GM19395 (cell line): ENCODE measurements at regions not wholly inside any gene's neighbourhood (a gene's known extent, or its start where the extent isn't known, plus 50 kb on each side); places are given as distances from the start of the nearest gene placed in this dataset.
"Not testable (repeated sequence)": the region's sequence is repeated elsewhere in the genome, so short reads cannot be mapped to it uniquely, and the experiment has no call there.

Source experiments
- ATAC-seq: cut with Tn5 transposase; IDR thresholded peaks from one replicate; pipeline ENCODE4 v1.9.1; 2021; ENCODE audit warnings: mild to moderate bottlenecking, moderate library complexity; ENCODE audit not compliant: unreplicated experiment

DNA sequence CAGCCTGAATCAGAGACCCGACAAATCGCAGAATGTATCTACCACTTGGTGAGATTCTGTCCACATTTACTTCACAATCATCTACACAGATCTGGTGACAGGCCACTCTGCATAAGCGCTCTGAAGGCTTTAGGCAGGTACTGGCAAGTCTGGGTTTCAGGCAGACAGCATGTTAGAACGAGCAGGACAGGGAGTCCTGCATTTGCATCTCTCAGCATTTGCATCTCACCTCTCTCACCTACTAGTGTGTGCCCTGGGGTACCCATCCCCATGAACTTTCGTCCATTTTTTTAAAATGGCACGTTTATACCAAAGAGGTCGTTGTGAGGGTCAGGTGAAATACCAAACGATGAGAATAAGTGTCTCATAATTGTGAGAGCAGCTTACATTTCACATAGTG, 108.2 kb downstream of the SPATA31A1 start:
- peak; percentile 44 for ATAC-seq

GRCh38 chr9:39464122-39464777, 108.8 kb downstream of the SPATA31A1 start:
- peak; percentile 99 for ATAC-seq

DNA sequence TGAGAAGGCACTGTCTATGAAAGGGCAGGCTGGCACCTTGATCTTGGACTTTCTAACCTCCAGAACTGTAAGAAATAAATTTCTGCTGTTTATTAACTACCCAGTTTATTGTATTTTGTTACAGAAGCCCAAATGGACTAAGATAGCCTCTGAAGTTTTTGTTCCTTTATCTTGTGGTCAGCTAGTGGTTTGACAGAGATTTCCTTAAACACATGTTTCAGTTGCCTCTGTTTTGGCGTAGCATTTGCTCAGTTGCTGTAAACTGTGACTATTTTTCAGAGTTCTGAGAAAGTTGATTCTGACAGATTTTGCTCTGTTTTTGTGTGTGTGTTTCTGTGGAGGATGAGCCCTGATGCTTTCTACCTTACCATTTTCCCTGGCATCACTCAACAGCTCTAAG, 119.0 kb downstream of the SPATA31A1 start:
- ATAC-seq, result peak; percentile 99

- not testable (repeated sequence) for ATAC-seq
Measured at GRCh38 chr9:39483073-39483472, 127.6 kb downstream of the SPATA31A1 start.

GRCh38 chr9:39483880-39484279, 128.4 kb downstream of the SPATA31A1 start:
- peak; percentile 39 for ATAC-seq

- ATAC-seq, result peak; percentile 91
Measured at GRCh38 chr9:39484292-39484691, 128.8 kb downstream of the SPATA31A1 start.

GRCh38 chr9:39487477-39487876, 132.0 kb downstream of the SPATA31A1 start:
- not testable (repeated sequence) for ATAC-seq

DNA sequence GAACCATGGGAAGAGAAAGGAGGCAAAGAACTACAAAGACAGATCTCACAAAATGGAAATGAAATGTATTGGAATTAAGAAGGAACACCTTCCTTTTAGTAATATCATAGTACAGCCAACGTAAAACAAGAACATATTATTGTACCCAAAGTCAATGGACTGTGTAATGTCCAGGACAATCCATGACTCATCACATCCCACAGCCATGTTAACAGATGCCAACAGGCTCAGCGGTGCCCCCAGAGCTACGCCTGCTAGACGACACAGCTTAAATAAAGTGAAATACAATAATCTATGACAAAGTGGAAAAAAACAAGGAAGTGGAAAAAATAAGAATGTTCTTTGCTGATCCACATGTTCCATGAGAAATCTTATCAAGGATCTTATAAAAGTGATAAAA, 140.8 kb downstream of the SPATA31A1 start:
- not testable (repeated sequence) for ATAC-seq

GRCh38 chr9:39503178-39503577, 147.7 kb downstream of the SPATA31A1 start:
- ATAC-seq, result not testable (repeated sequence)

DNA sequence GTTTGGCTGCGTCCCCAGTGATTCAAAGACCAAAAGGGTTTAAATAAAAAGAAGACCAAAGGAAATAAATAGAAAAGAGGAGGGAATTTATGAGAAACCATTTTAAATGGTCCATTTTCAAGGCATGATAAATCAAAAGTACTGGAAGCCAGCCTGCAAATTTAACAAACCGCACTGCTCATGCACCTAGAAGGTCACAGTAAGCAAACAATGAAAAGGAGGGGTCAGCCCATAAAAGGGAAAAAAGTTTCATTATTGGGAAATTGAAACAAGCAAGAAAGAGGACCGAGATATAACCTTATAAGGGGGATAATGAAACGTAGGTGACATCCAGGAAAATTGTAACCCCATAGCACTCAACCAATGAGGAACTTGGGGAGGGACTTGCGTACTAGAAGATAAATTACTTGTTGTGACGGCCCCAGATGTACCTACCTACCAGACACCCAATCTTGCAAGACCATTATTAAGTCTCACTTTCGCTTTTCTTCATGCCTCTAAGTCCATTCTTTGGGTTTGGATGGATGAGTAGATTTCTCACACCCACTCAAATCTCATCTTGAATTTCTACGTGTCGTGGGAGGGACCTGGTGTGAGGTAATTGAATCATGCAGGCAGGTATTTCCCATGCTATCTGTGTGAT, 172.0 kb downstream of the SPATA31A1 start:
- not testable (repeated sequence) for ATAC-seq

DNA sequence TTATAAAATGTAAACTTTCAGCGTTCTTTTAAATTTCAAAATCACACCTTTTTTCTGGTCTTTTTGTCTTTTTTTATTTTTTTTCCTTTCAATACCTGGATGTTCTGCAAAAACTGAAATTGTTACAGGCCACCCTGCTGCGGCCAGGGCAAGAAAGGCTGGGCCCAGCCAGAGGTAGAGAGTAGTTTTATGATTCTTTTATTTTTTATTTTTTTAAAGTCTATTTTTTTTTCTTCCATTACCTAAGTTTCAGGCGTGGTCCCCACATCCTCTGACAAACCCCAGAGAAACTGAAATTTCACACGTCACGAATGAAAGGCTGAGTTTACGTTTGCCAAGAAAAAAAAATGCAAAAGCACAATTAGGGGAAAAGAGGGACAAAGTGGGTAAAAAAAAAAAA, 177.1 kb downstream of the SPATA31A1 start:
- ATAC-seq, result not testable (repeated sequence)

DNA sequence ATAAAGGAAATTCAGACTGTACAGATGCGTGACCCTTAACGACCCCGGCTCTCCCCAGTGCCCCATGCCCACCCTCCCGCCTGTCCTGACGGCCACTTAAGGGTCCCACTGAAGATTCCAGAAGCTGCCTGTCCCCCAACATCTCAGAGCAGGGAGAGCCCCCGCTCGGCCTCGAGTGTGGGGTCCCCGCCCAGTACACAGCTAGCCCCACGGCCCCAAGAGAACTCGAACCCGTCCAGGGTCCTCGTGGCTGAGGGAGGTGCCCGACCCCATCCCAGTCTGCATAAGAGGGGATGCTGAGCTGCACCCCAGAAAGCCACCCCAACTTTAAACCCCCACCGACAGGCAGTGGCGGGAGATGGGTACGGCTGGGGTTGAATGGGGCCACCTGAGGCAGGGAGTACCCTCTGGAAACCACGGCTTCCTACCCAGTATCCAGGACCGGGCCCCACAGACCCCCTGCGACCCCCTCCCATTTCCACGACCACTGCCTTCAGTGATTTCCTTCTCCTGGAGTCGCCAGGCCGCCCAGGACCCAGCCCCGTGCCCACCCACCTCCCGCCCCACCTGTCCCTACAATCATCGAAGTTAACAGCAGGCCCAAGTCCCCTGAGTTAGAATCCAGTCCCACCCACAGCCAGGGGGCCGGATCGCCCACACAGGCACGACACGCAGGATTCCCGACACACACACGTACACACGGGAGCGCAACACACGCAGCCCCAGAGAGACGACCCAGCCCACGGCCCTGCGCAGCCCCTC, 177.7 kb downstream of the SPATA31A1 start:
- ATAC-seq, result not testable (repeated sequence)

DNA sequence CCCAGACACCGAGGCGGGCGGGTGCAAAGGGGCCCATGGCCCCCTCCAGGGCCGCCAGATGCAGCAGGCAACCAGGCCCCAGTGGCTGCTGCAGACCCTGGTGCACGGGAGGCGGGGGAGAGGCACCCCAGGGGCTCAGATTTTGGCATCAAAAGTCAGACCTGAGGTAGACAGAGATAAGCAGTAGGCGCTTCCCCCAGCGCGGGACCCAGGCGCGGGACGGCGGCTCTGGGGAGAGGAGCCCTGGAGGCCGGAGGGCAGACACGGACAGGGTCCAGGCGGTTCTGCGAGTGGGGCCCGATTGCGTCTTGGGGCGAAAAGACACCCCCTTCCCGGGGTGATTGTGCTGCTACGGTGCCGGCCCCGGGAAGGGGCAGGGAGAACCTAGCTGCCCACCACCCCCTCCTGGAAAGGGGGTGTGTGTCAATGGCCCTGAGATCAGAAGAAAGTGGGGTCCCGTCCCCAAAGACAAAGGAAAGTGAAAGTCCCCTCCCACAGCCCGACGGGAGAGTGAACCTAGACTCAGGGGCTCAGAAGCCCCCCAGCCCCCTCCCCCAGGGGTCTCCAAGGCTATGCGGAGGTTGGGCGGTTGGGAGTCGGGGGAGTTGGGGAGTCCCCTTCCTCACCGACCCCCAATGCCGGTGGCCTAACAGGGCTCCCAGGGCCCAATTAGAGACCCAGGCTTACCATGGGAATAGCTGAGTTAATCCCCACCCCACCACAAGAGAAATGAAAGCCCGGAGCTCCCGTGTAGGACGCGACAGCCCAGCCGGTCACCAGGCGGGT, 178.5 kb downstream of the SPATA31A1 start:
- not testable (repeated sequence) for ATAC-seq

DNA sequence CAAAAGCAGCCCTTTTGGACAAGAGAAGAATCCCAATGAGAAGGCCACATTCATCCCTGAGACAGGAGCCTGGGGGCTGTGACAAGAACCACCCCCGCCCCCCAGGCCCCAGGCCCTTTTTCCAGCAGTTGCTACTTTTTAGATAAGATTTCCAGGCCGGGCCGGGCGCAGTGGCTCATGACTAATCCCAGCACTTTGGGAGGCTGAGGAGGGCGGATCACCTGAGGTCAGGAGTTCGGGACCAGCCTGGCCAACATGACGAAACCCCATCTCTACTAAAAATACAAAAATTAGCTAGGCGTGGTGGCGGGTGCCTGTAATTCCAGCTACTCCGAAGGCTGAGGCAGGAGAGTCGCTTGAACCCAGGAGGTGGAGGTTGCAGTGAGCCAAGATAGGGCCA, 179.4 kb downstream of the SPATA31A1 start:
- ATAC-seq, result not testable (repeated sequence)

GRCh38 chr9:39542157-39542556, 186.7 kb downstream of the SPATA31A1 start:
- ATAC-seq, result not testable (repeated sequence)

DNA sequence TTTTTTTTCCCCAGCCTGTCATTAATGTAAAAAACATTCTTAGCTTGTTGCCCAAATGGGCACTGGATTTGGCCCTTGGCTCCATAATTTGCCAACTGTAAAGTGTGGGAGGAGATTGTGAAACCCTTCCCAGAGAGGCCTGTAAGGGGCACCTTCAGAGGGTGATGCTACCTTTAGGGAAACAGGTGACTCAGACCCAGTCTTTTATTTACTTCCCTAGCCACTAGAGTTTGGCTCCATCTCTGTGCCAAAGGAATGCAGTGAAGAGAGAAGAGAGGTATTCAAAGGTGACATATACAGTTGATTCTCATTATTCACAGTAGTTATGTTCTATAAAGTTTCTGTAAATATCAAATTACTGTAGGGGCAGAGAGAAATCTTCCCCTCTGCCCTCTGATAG, 189.6 kb downstream of the SPATA31A1 start:
- ATAC-seq, result not testable (repeated sequence)

DNA sequence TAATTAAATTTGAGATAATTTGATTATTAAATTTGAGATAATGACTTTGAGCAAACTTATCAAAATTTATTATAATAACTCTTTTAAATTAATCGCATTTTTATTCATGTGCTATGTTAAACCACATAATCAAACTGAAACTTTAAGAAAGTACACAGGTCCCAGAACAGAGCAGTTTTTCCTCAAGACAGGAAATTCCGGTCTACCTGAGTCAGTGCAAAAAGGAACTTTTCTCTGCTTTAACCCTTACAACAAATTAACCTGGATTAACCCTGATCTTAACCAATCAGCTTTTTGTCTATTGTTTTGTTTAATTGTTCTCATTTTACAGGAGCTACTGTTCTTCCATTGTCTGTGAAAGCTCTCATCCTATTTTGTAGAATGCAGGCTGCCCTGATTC, 195.1 kb downstream of the SPATA31A1 start:
- ATAC-seq, result not testable (repeated sequence)

DNA sequence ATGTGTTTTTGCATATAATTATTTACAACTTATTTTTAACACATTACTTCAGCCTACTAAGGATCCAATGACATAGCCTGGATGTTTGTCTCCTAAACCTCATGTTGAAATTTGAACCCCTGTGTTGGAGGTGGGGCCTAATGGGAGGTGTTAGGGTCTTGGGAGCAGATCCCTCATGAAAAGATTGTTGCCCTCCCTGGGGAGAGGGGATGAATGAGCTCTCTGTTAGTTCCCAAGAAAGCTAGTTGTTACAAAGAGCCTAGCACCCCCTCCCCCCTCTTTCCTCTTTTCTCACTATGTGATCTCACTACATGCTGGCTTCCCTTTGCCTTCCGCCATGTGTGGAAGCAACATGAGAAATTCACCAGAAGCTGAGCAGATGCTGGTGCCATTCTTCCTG, 196.1 kb downstream of the SPATA31A1 start:
- ATAC-seq, result not testable (repeated sequence)

GRCh38 chr9:39552242-39552881, 196.9 kb downstream of the SPATA31A1 start:
- not testable (repeated sequence) for ATAC-seq

DNA sequence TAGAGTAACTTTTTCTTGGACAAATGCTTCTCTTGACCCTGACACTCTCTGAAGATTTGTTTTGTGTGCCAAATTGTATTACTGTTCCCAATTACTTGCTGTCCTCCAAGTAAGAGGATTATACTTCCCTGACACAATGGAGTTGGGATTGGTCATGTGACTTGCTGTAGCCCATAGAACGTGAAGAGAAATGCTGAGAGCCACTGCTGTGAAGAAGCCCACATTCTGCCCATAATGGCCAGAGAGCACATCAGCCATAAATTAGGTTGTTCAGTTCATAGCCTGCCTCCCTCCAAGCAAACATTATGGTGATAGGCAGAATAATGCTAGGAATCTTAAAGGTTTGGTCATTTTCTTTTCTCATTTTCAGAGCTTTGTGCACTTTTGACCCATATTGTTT, 198.9 kb downstream of the SPATA31A1 start:
- ATAC-seq, result not testable (repeated sequence)
